Endothelial cell (in vitro differentiated cells): ENCODE measurements at regions not wholly inside any gene's neighbourhood (a gene's known extent, or its start where the extent isn't known, plus 50 kb on each side); places are given as distances from the start of the nearest gene placed in this dataset.
A peak's percentile ranks its signal among the peaks of the same experiment; 100 is the strongest.

Source experiments
- DNase-seq: peaks from one replicate; pipeline ENCODE4 v3.0.0; 2021; ENCODE audit warnings: low spot score
- H3K27ac Mint-ChIP-seq: one replicate; pipeline ENCODE4 v1.8.0; 2021; ENCODE audit warnings: mixed read lengths, inconsistent platforms; ENCODE audit not compliant: unreplicated experiment
- H3K27me3 Mint-ChIP-seq: one replicate; pipeline ENCODE4 v1.8.0; 2021; ENCODE audit warnings: mild to moderate bottlenecking, moderate library complexity, mixed read lengths, inconsistent platforms; ENCODE audit not compliant: unreplicated experiment
- H3K36me3 Mint-ChIP-seq: one replicate; pipeline ENCODE4 v1.8.0; 2021; ENCODE audit warnings: mild to moderate bottlenecking, low read depth, mixed read lengths, inconsistent platforms; ENCODE audit not compliant: unreplicated experiment
- H3K4me1 Mint-ChIP-seq: one replicate; pipeline ENCODE4 v1.8.0; 2021; ENCODE audit warnings: mild to moderate bottlenecking, mixed read lengths, inconsistent platforms; ENCODE audit not compliant: unreplicated experiment
- H3K4me3 Mint-ChIP-seq: one replicate; pipeline ENCODE4 v1.8.0; 2021; ENCODE audit warnings: mild to moderate bottlenecking, mixed read lengths, inconsistent platforms; ENCODE audit not compliant: unreplicated experiment
- H3K9me3 Mint-ChIP-seq: one replicate; pipeline ENCODE4 v1.8.0; 2021; ENCODE audit warnings: mixed read lengths, inconsistent platforms; ENCODE audit not compliant: unreplicated experiment
- TF ChIP-seq, protein P1 (sequence below): fragments of 200-600 bp; sonication (generic); IDR thresholded peaks from one replicate; pipeline ENCODE4 v1.5.0; 2021; ENCODE audit warnings: antibody characterized with exemption; ENCODE audit not compliant: unreplicated experiment

- TF ChIP-seq, protein P1, sequence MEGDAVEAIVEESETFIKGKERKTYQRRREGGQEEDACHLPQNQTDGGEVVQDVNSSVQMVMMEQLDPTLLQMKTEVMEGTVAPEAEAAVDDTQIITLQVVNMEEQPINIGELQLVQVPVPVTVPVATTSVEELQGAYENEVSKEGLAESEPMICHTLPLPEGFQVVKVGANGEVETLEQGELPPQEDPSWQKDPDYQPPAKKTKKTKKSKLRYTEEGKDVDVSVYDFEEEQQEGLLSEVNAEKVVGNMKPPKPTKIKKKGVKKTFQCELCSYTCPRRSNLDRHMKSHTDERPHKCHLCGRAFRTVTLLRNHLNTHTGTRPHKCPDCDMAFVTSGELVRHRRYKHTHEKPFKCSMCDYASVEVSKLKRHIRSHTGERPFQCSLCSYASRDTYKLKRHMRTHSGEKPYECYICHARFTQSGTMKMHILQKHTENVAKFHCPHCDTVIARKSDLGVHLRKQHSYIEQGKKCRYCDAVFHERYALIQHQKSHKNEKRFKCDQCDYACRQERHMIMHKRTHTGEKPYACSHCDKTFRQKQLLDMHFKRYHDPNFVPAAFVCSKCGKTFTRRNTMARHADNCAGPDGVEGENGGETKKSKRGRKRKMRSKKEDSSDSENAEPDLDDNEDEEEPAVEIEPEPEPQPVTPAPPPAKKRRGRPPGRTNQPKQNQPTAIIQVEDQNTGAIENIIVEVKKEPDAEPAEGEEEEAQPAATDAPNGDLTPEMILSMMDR = no peak
- peaks cover 5% of the 10 kb centered on the region for H3K36me3 Mint-ChIP-seq
- peaks cover 23% of the 10 kb centered on the region for H3K4me1 Mint-ChIP-seq
- no peaks in the 10 kb centered on the region for H3K27me3 Mint-ChIP-seq
- no peak for DNase-seq
- no peaks in the 10 kb centered on the region for H3K9me3 Mint-ChIP-seq
- H3K27ac Mint-ChIP-seq = peak overlapping the region; percentile 43
- no peak overlapping the region for H3K4me3 Mint-ChIP-seq
These were observed 117.0 kb upstream of the RIOK3 start for GRCh38 chr18:23336101-23336500.

DNA sequence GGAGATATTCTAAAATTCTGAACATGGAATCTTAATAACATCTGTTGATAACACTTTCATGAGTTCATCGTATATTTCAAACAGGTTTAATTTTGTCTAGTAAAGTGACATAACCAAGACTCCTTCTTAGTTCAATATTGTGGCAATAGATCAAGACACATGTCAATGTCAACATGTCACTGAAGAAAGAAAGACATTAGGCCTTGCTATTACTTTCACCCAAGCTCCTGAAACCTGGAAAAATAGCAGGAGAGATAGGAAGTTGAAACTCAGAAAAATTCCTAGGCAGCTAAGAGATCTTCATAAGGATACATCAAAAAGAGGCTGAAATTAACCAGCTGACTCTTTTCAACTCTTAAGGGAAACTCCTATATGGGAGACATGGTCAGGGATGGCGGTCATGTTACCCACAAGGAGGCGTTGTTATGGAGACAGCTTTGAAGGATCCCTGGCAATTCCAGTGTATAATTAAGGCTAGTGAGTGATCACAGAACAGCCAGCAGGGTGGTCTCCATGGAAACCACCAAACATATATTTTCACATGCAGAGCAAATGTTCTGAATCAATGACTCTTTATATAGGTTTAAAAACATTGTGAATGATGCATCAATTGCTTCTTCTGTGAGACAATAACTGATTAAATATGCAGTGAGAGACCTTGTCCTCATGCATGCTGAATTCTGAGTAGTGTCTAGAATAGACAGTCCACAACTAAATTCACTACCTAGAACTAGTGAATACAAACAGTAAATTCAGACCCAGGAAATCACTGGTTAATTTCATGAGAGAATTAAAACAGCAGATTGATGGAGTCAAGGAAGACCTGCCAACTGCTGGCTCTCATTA lies 115.3 kb upstream of the RIOK3 start:
- Mint-ChIP-seq H3K36me3 (peaks cover 5% of the 10 kb centered on the region), H3K4me1 (peaks cover 23% of the 10 kb centered on the region), H3K27ac (no peak overlapping the region), H3K9me3 (no peaks in the 10 kb centered on the region), H3K4me3 (no peak overlapping the region), H3K27me3 (no peaks in the 10 kb centered on the region)
- TF ChIP-seq, protein P1 = no peak
- DNase-seq = no peak

GRCh38 chr18:23340661-23341060 lies 112.4 kb upstream of the RIOK3 start:
- DNase-seq = no peak

DNA sequence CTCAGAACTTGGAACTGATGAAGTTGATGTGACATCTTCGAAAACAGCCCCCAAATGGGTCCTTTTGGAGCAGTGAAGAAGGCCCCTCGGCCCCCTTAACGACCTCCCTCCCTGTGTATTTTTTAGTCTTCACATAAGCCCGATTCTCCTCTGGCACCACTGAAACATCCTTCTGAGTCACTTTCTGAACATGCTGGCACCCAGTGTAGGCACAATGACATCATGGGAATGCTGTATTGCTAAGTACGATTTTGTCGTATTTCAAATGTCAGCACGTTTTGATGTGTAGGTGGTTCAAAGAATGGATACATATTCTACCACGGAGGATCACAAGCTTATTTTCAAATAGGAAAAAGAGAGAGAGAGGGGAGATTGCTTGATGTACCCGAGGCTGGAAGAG lies 111.7 kb upstream of the RIOK3 start:
- no peak for DNase-seq
- no peak overlapping the region for H3K4me3 Mint-ChIP-seq
- H3K4me1 Mint-ChIP-seq = peaks cover 10% of the 10 kb centered on the region
- H3K27me3 Mint-ChIP-seq = peaks cover 2% of the 10 kb centered on the region
- no peaks in the 10 kb centered on the region for H3K9me3 Mint-ChIP-seq
- H3K36me3 Mint-ChIP-seq = peaks cover 8% of the 10 kb centered on the region
- H3K27ac Mint-ChIP-seq = no peak overlapping the region
- TF ChIP-seq, protein P1 = no peak

More at GRCh38 chr18:23340661-23341060, 112.4 kb upstream of the RIOK3 start:
- TF ChIP-seq, protein P1 = no peak
- H3K9me3 Mint-ChIP-seq = no peaks in the 10 kb centered on the region
- peaks cover 17% of the 10 kb centered on the region for H3K4me1 Mint-ChIP-seq
- peaks cover 8% of the 10 kb centered on the region for H3K36me3 Mint-ChIP-seq
- H3K27me3 Mint-ChIP-seq = peaks cover 2% of the 10 kb centered on the region
- H3K4me3 Mint-ChIP-seq = no peak overlapping the region
- H3K27ac Mint-ChIP-seq = no peak overlapping the region

DNA sequence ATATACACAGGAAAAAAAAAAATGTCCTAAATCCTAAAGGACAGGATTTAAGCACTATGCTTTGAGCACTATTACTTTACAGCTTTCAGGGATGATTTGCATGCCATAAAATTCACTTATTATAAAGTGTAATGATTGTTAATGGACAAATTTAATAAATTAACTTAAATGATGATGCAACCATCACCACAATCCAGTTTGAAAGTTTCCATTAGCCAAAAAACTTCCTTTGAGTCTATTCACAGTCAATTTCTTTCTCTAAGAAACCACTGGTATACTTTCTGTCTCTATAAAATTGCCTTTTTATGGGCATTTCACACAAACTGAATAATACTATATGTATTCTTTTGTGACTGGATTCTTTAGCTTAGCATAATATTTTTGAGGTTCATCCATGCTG lies 111.1 kb upstream of the RIOK3 start:
- no peak overlapping the region for H3K4me3 Mint-ChIP-seq
- no peak for DNase-seq
- TF ChIP-seq, protein P1 = no peak
- H3K36me3 Mint-ChIP-seq = peaks cover 8% of the 10 kb centered on the region
- H3K4me1 Mint-ChIP-seq = peaks cover 4% of the 10 kb centered on the region
- H3K27me3 Mint-ChIP-seq = peaks cover 2% of the 10 kb centered on the region
- H3K27ac Mint-ChIP-seq = no peak overlapping the region
- no peaks in the 10 kb centered on the region for H3K9me3 Mint-ChIP-seq
